PFSK-1 (cell line): ENCODE measurements at regions not wholly inside any gene's neighbourhood (a gene's known extent, or its start where the extent isn't known, plus 50 kb on each side); places are given as distances from the start of the nearest gene placed in this dataset.

Experiments used
- FOXP2 ChIP-seq: optimal IDR thresholded peaks from 2 replicates; pipeline ENCODE3; 2011; ENCODE audit warnings: borderline replicate concordance, control low read depth, inconsistent platforms; ENCODE audit not compliant: insufficient read depth; ENCODE audit errors: extremely low read length, extremely low read depth
- POLR2AphosphoS5 ChIP-seq: IDR thresholded peaks from 2 replicates; pipeline ENCODE4 v1.6.1; 2012; ENCODE audit warnings: low read depth, mild to moderate bottlenecking, control low read depth, low read length, moderate library complexity
- REST ChIP-seq, 2 experiments: IDR thresholded peaks; 2 replicates each; pipeline versions ENCODE4 v1.6.1 to v1.8.0; 2011 to 2012; ENCODE audit warnings: low read depth in 2 of 2, low read length in 2 of 2, control low read depth in 1 of 2, inconsistent platforms in 1 of 2, mild to moderate bottlenecking in 1 of 2, moderate library complexity in 1 of 2; ENCODE audit not compliant: insufficient read depth in 1 of 2
- SIN3A ChIP-seq: IDR thresholded peaks from 2 replicates; pipeline ENCODE4 v1.6.1; 2012; ENCODE audit warnings: mild to moderate bottlenecking, low read length, moderate library complexity, borderline replicate concordance; ENCODE audit not compliant: insufficient read depth
- TAF1 ChIP-seq: IDR thresholded peaks from 2 replicates; pipeline ENCODE4 v1.6.1; 2012; ENCODE audit warnings: low read length, control low read depth, borderline replicate concordance; ENCODE audit not compliant: insufficient read depth

- TF ChIP-seq POLR2AphosphoS5 (no peak), TAF1 (no peak), FOXP2 (no peak), SIN3A (no peak), REST (IDR thresholded peaks at IDR 0.05; ENCODE audit: insufficient read depth in 1 of 2, low read depth in 2 of 2, low read length in 2 of 2) (no peak)
Observed at GRCh38 chr2:200199576-200200263, 106.8 kb upstream of the SPATS2L start.

GRCh38 chr2:200203381-200203827 lies 103.1 kb upstream of the SPATS2L start:
- no peak for TF ChIP-seq REST (IDR thresholded peaks at IDR 0.05; ENCODE audit: insufficient read depth in 1 of 2, low read depth in 2 of 2, low read length in 2 of 2)
- no peak for TF ChIP-seq FOXP2
- TF ChIP-seq SIN3A, result no peak
- TF ChIP-seq POLR2AphosphoS5, result no peak
- TF ChIP-seq TAF1, result no peak

DNA sequence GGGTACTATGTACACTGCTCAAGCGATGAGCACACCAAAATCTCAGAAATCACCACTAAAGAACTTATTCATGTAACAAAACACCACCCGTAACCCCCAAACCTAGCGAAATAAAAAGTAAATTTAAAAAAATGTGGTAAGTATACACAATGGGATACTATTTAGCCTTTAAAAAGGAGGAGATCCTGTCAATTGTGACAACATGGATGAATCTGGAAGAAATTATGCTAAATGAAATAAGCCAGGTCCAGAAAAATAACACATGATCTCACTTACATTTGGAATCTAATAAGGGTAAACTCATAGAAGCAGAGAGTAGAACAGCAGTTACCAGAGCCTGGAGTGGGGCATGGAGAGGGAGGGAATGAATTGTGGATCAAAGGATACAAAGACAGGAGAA lies 98.5 kb upstream of the SPATS2L start:
- TF ChIP-seq POLR2AphosphoS5, result no peak

GRCh38 chr2:200209030-200209429 lies 97.5 kb upstream of the SPATS2L start:
- TF ChIP-seq REST (IDR thresholded peaks at IDR 0.05; ENCODE audit: insufficient read depth in 1 of 2, low read depth in 2 of 2, low read length in 2 of 2), result no peak

DNA sequence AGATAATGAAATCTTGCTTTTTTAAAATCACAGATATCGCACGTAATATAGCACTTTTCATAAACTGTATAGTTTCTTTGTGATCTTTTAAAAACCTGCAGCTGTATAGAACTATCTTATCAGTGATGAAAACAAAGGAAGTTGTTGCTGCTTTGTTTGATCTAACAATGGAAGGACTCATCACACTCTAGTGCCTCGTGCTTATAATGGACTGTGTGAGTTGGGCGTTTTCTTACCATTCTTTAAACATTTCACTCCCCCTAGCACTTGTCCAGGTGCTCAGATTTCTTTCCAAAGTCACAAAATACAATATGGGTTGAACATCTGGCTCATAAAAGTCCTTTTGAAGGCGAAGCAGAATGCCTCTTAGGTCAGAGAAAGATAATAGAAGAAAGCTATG lies 94.8 kb upstream of the SPATS2L start:
- no peak for TF ChIP-seq POLR2AphosphoS5
- TF ChIP-seq REST (IDR thresholded peaks at IDR 0.05; ENCODE audit: insufficient read depth in 1 of 2, low read depth in 2 of 2, low read length in 2 of 2), result no peak
- no peak for TF ChIP-seq FOXP2
- no peak for TF ChIP-seq SIN3A
- TF ChIP-seq TAF1, result no peak
